Fibroblast of lung (primary cell): ENCODE measurements at regions not wholly inside any gene's neighbourhood (a gene's known extent, or its start where the extent isn't known, plus 50 kb on each side); places are given as distances from the start of the nearest gene placed in this dataset.

Source experiments
- CTCF ChIP-seq, 2 donors: IDR thresholded peaks in 1 of 2; conservative IDR thresholded peaks in 1 of 2; 1 replicate in 1 of 2; 2 replicates in 1 of 2; pipeline ENCODE4 v1.5.1; 2011 to 2012; ENCODE audit warnings: low read length in 2 of 2, control low read depth in 1 of 2, inconsistent platforms in 1 of 2, low read depth in 1 of 2, mild to moderate bottlenecking in 1 of 2
- EZH2 ChIP-seq: IDR thresholded peaks from 2 replicates; pipeline ENCODE4 v1.5.1; 2012; ENCODE audit warnings: low read length, control low read depth, mild to moderate bottlenecking; ENCODE audit errors: missing control alignments

- TF ChIP-seq CTCF (conservative IDR thresholded peaks at IDR 0.05 in 1 of 2, IDR thresholded peaks at IDR 0.05 in 1 of 2; ENCODE audit: low read depth in 1 of 2, low read length in 2 of 2) (no peak), EZH2 (no peak)
These were observed 112.5 kb upstream of the FLRT2 start for GRCh38 chr14:85417396-85417795.
